ENCODE measurements at regions not wholly inside any gene's neighbourhood (a gene's known extent, or its start where the extent isn't known, plus 50 kb on each side); places are given as distances from the start of the nearest gene placed in this dataset.
"Not testable (repeated sequence)": the region's sequence is repeated elsewhere in the genome, so short reads cannot be mapped to it uniquely, and the experiment has no call there.

- not testable (repeated sequence) for H3K4me1 Mint-ChIP-seq (ENCODE audit: low read depth); H3K9me3 Mint-ChIP-seq (ENCODE audit: low read depth); H3K27me3 Mint-ChIP-seq
Measured at GRCh38 chr11:82501174-82501573, 232.5 kb downstream of the FAM181B start.

GRCh38 chr11:82494988-82495432 is 238.7 kb downstream of the FAM181B start:
- no peaks in the 10 kb centered on the region for H3K27me3 Mint-ChIP-seq
- no peaks in the 10 kb centered on the region for H3K4me1 Mint-ChIP-seq (ENCODE audit: low read depth)
- no peak overlapping the region for H3K4me3 Mint-ChIP-seq
- no peaks in the 10 kb centered on the region for H3K36me3 Mint-ChIP-seq
- H3K9me3 Mint-ChIP-seq (ENCODE audit: low read depth) = peaks cover 3% of the 10 kb centered on the region
- H3K27ac Mint-ChIP-seq = no peak overlapping the region

More at GRCh38 chr11:82501174-82501573, 232.5 kb downstream of the FAM181B start:
- H3K4me3 Mint-ChIP-seq, H3K36me3 Mint-ChIP-seq, H3K27ac Mint-ChIP-seq: not testable (repeated sequence)

GRCh38 chr11:82474876-82475275 is 258.8 kb downstream of the FAM181B start:
- Mint-ChIP-seq H3K36me3 (no peaks in the 10 kb centered on the region), H3K9me3 (ENCODE audit: low read depth) (no peaks in the 10 kb centered on the region), H3K4me1 (ENCODE audit: low read depth) (no peaks in the 10 kb centered on the region), H3K27ac (no peak overlapping the region), H3K27me3 (no peaks in the 10 kb centered on the region), H3K4me3 (no peak overlapping the region)

- H3K27ac Mint-ChIP-seq = no peak overlapping the region
- no peak overlapping the region for H3K4me3 Mint-ChIP-seq
- no peaks in the 10 kb centered on the region for H3K27me3 Mint-ChIP-seq
- H3K9me3 Mint-ChIP-seq (ENCODE audit: low read depth) = peaks cover 4% of the 10 kb centered on the region
- H3K4me1 Mint-ChIP-seq (ENCODE audit: low read depth) = no peaks in the 10 kb centered on the region
- H3K36me3 Mint-ChIP-seq = no peaks in the 10 kb centered on the region
Measured at GRCh38 chr11:82465481-82465880, 268.2 kb downstream of the FAM181B start.

GRCh38 chr11:82462608-82463242 is 270.9 kb downstream of the FAM181B start:
- H3K4me3 Mint-ChIP-seq = no peak overlapping the region
- no peak overlapping the region for H3K27ac Mint-ChIP-seq
- no peaks in the 10 kb centered on the region for H3K4me1 Mint-ChIP-seq (ENCODE audit: low read depth)
- peaks cover 2% of the 10 kb centered on the region for H3K27me3 Mint-ChIP-seq
- H3K9me3 Mint-ChIP-seq (ENCODE audit: low read depth) = no peaks in the 10 kb centered on the region
- no peaks in the 10 kb centered on the region for H3K36me3 Mint-ChIP-seq

- no peak overlapping the region for H3K27ac Mint-ChIP-seq
- no peaks in the 10 kb centered on the region for H3K9me3 Mint-ChIP-seq (ENCODE audit: low read depth)
- peaks cover 2% of the 10 kb centered on the region for H3K27me3 Mint-ChIP-seq
- no peaks in the 10 kb centered on the region for H3K36me3 Mint-ChIP-seq
- H3K4me3 Mint-ChIP-seq = no peak overlapping the region
- no peaks in the 10 kb centered on the region for H3K4me1 Mint-ChIP-seq (ENCODE audit: low read depth)
Measured at GRCh38 chr11:82458761-82459160, 274.9 kb downstream of the FAM181B start.

GRCh38 chr11:82458147-82458546 is 275.5 kb downstream of the FAM181B start:
- no peaks in the 10 kb centered on the region for H3K4me1 Mint-ChIP-seq (ENCODE audit: low read depth)
- no peaks in the 10 kb centered on the region for H3K36me3 Mint-ChIP-seq
- H3K4me3 Mint-ChIP-seq = no peak overlapping the region
- no peak overlapping the region for H3K27ac Mint-ChIP-seq
- no peaks in the 10 kb centered on the region for H3K9me3 Mint-ChIP-seq (ENCODE audit: low read depth)
- H3K27me3 Mint-ChIP-seq = peaks cover 2% of the 10 kb centered on the region

- H3K4me1 Mint-ChIP-seq (ENCODE audit: low read depth) = no peaks in the 10 kb centered on the region
- peaks cover 2% of the 10 kb centered on the region for H3K27me3 Mint-ChIP-seq
- H3K27ac Mint-ChIP-seq = no peak overlapping the region
- no peaks in the 10 kb centered on the region for H3K36me3 Mint-ChIP-seq
- no peak overlapping the region for H3K4me3 Mint-ChIP-seq
- no peaks in the 10 kb centered on the region for H3K9me3 Mint-ChIP-seq (ENCODE audit: low read depth)
Measured at GRCh38 chr11:82450996-82451395, 282.7 kb downstream of the FAM181B start.

GRCh38 chr11:82406611-82407010 is 327.1 kb downstream of the FAM181B start:
- H3K9me3 Mint-ChIP-seq (ENCODE audit: low read depth) = peaks cover 7% of the 10 kb centered on the region
- no peaks in the 10 kb centered on the region for H3K4me1 Mint-ChIP-seq (ENCODE audit: low read depth)
- no peaks in the 10 kb centered on the region for H3K27me3 Mint-ChIP-seq
- no peak overlapping the region for H3K27ac Mint-ChIP-seq
- no peaks in the 10 kb centered on the region for H3K36me3 Mint-ChIP-seq
- no peak overlapping the region for H3K4me3 Mint-ChIP-seq

GRCh38 chr11:82405421-82405820 is 328.2 kb downstream of the FAM181B start:
- no peaks in the 10 kb centered on the region for H3K36me3 Mint-ChIP-seq
- no peak overlapping the region for H3K27ac Mint-ChIP-seq
- H3K4me1 Mint-ChIP-seq (ENCODE audit: low read depth) = no peaks in the 10 kb centered on the region

GRCh38 chr11:82404981-82405380 is 328.7 kb downstream of the FAM181B start:
- Mint-ChIP-seq H3K4me3 (no peak overlapping the region), H3K27ac (no peak overlapping the region), H3K36me3 (no peaks in the 10 kb centered on the region), H3K9me3 (ENCODE audit: low read depth) (no peaks in the 10 kb centered on the region), H3K4me1 (ENCODE audit: low read depth) (no peaks in the 10 kb centered on the region), H3K27me3 (no peaks in the 10 kb centered on the region)

More at GRCh38 chr11:82405421-82405820, 328.2 kb downstream of the FAM181B start:
- Mint-ChIP-seq H3K9me3 (ENCODE audit: low read depth) (no peaks in the 10 kb centered on the region), H3K27me3 (no peaks in the 10 kb centered on the region), H3K4me3 (no peak overlapping the region)

- Mint-ChIP-seq H3K36me3 (no peaks in the 10 kb centered on the region), H3K4me1 (ENCODE audit: low read depth) (no peaks in the 10 kb centered on the region), H3K9me3 (ENCODE audit: low read depth) (no peaks in the 10 kb centered on the region), H3K4me3 (no peak overlapping the region), H3K27me3 (no peaks in the 10 kb centered on the region), H3K27ac (no peak overlapping the region)
Measured at GRCh38 chr11:82403640-82404305, 329.9 kb downstream of the FAM181B start.

- Mint-ChIP-seq H3K36me3 (no peaks in the 10 kb centered on the region), H3K4me3 (no peak overlapping the region), H3K27ac (no peak overlapping the region), H3K4me1 (ENCODE audit: low read depth) (no peaks in the 10 kb centered on the region), H3K27me3 (no peaks in the 10 kb centered on the region), H3K9me3 (ENCODE audit: low read depth) (peaks cover 4% of the 10 kb centered on the region)
Measured at GRCh38 chr11:82398300-82398815, 335.3 kb downstream of the FAM181B start.

- H3K4me1 Mint-ChIP-seq (ENCODE audit: low read depth); H3K27ac Mint-ChIP-seq; H3K27me3 Mint-ChIP-seq; H3K4me3 Mint-ChIP-seq; H3K36me3 Mint-ChIP-seq; H3K9me3 Mint-ChIP-seq (ENCODE audit: low read depth): not testable (repeated sequence)
Measured at GRCh38 chr11:82396639-82397038, 337.0 kb downstream of the FAM181B start.

GRCh38 chr11:82384308-82384707 is 349.4 kb downstream of the FAM181B start:
- no peak overlapping the region for H3K27ac Mint-ChIP-seq
- H3K36me3 Mint-ChIP-seq = no peaks in the 10 kb centered on the region
- H3K9me3 Mint-ChIP-seq (ENCODE audit: low read depth) = peaks cover 4% of the 10 kb centered on the region
- H3K4me1 Mint-ChIP-seq (ENCODE audit: low read depth) = no peaks in the 10 kb centered on the region
- H3K4me3 Mint-ChIP-seq = no peak overlapping the region
- no peaks in the 10 kb centered on the region for H3K27me3 Mint-ChIP-seq
